Middle frontal gyrus (tissue), 1 donor: ENCODE measurements at regions not wholly inside any gene's neighbourhood (a gene's known extent, or its start where the extent isn't known, plus 50 kb on each side); places are given as distances from the start of the nearest gene placed in this dataset.

Experiments used
- DNase-seq: peaks from one replicate; pipeline ENCODE4 v3.0.0-alpha.2; 2015; ENCODE audit warnings: low spot score; ENCODE audit errors: extremely low spot score

GRCh38 chr4:96524311-96524875 is 684.5 kb downstream of the PDHA2 start:
- no peak for DNase-seq

DNA sequence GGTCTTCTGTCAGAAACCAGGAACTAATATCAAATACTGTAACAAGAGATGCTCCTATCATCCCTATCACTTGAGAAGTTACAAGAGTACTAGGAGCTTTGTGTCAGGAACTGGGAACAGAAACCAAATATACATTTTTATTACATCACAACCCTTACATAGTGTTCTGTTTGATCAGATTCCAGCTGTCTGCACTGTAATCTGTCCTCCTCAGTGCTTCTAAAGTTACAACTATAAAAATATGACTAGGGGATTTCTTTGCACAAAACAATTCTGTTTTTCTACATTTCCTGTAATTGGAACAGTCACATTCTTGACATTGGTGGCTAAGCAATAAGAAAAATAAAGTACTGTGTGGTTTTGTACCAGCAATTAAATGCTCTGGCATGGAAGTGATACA is 686.0 kb downstream of the PDHA2 start:
- no peak for DNase-seq

GRCh38 chr4:96526625-96527024 is 686.7 kb downstream of the PDHA2 start:
- DNase-seq, result no peak

DNA sequence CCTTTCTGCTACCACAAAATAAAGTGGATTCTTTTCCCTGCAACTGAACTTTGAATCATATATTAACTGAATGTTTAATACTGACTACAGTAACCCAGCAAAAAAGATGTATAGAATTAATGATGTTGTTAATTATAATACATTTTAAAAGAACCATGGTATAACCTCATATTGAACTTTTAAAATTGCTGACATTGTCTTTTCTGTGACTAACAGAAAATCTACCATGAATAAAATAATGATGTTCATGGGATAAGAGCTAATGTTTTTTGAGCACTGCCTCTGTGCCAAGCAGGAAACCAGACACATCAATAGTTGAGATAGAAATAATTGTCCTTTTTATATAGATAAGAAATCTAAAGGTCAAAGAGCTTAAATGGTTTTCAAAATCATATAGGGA is 691.9 kb downstream of the PDHA2 start:
- no peak for DNase-seq

GRCh38 chr4:96543346-96543745 is 703.5 kb downstream of the PDHA2 start:
- DNase-seq, result no peak

DNA sequence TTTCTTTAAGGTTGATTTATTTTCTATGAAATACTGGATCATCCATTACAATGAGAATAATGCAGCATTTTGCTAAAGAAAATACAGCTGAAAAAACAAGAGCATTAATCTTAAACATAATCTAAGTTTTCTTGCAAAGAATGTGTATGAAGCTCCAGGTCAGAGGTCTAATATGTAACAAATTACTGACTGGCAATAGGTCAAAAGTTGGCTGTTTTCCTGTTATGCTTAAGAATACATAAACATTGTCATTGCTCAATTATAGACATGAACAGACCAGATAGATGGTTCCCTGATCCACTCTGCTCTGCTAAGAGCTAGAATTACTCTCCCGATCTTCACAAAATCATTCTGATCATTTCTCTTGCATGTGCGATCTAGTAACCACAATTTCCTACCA is 718.6 kb downstream of the PDHA2 start:
- no peak for DNase-seq

- DNase-seq, result no peak
These were observed 726.9 kb downstream of the PDHA2 start for GRCh38 chr4:96566755-96567154.

GRCh38 chr4:96585304-96585703 is 745.4 kb downstream of the PDHA2 start:
- DNase-seq, result no peak

DNA sequence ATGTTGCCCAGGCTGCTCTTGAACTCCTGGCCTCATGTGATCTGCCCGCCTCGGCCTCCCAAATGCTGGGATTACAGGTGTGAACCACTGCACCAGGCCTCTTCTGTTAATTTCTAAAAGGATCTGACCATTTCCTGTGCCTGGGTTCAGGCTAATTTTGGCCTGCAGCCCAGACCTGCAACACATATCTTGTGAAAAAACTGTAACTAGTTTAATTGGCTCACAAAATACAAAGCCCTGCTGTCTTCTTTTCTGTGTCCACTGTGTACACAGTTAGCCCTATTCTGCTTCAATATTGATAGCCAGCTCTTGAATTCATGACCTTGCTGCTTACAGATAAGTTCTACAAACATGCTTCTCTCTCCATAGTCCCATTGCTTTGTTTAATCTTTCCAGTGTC is 753.5 kb downstream of the PDHA2 start:
- DNase-seq, result no peak

GRCh38 chr4:96598465-96598864 is 758.6 kb downstream of the PDHA2 start:
- DNase-seq, result no peak

- no peak for DNase-seq
These were observed 759.9 kb downstream of the PDHA2 start for GRCh38 chr4:96599752-96600151.

DNA sequence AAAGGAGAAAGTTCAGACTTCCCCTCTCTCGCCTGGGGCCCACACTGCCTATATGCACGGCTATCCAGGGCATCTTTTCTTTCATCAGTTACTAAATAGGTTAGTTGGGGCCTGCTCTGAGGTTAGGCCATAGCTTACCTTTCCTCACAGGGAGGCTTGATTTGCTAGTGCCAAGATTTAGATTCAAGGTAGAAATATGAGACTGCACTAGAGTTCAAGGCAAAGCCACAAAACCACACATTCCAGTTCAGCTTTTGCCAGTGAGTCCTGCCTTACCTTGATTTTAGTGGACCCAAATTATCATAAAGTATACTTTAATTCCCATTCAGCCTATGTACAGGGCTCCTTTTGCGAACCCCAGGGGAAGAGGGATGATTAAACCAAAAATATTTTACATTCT is 762.8 kb downstream of the PDHA2 start:
- no peak for DNase-seq

GRCh38 chr4:96603641-96604040 is 763.7 kb downstream of the PDHA2 start:
- no peak for DNase-seq

DNA sequence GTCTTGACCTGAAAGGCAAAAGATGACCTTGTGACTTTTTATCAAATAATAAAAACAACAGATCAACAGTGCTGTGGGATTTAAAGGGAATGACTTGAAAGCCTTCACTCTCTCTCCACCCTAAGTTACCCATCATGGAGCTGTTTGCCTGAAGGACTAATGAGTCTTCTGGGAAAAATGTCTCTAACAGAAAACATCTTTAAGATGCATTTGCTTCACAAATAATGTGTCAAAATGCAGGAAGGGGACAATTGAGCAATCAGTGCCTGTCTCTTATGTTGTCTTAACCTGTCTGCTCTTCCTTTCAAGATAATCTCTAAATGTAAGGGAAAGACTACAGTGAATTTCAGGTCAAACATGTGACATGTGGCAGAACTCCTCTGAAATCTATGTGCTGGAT is 766.6 kb downstream of the PDHA2 start:
- no peak for DNase-seq

DNA sequence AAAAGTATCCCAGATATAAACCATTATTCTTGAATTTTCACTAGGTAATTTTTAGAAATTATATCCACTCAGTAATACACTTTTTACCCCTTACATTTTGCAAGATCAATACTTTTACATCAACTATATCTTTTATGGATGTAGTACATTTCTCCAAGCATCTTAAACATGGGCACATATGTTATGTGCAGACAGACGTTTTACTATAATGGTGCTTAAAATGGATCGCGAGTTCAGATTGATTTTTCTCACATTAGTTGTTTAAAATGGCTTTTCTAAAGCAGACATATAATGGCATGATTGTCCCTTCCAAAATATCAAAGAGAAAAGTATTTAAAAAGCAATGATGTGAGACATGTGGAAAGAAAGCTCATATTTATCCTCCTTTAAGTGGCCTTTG is 786.1 kb downstream of the PDHA2 start:
- no peak for DNase-seq

GRCh38 chr4:96630839-96631238 is 790.9 kb downstream of the PDHA2 start:
- DNase-seq, result no peak

- DNase-seq, result no peak
These were observed 798.1 kb downstream of the PDHA2 start for GRCh38 chr4:96637971-96638412.

GRCh38 chr4:96639932-96640331 is 800.0 kb downstream of the PDHA2 start:
- DNase-seq, result no peak

- DNase-seq, result no peak
These were observed 802.6 kb downstream of the PDHA2 start for GRCh38 chr4:96642490-96642889.

- no peak for DNase-seq
These were observed 806.3 kb downstream of the PDHA2 start for GRCh38 chr4:96646146-96646545.

DNA sequence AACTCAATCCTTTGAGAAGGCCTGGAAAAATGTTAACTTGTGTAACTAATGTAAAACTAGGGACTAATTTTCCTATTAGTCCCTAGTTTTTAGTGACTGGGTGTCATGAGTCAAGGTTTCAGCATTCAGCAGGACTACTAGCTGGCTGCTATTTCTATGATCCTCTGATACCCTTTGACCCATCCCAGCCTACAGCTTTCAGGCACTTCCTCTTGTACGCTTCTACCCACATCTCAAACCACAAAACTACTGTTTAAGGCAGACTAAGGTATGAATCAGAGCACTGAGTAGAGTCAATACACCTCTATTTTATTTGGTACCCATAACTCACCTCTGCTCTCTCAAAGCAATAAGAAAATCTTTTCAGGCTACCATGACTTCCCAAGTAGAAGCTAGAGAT is 809.6 kb downstream of the PDHA2 start:
- no peak for DNase-seq

DNA sequence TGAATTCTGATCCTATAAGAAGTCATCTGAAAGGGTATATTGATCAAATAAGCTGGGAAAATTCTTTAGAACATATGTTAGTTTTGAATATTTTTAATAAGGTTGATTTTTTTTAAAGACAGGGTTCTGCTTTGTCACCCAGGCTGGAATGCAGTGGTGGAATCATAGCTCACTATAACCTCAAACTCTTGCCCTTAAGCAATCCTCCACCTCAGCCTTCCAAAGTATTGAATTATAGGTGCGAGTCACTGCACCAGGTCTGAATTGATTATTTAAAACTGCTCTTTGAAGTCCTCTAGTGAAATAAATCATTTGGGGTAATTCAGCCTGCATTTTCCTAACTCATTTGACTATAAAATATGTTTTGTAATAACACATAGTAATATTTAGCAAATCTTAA is 812.3 kb downstream of the PDHA2 start:
- DNase-seq, result no peak

- DNase-seq, result no peak
These were observed 812.9 kb downstream of the PDHA2 start for GRCh38 chr4:96652821-96653220.

- DNase-seq, result no peak
These were observed 814.2 kb downstream of the PDHA2 start for GRCh38 chr4:96654045-96654444.
